ENCODE measurements at regions not wholly inside any gene's neighbourhood (a gene's known extent, or its start where the extent isn't known, plus 50 kb on each side); places are given as distances from the start of the nearest gene placed in this dataset.
"Not testable (repeated sequence)": the region's sequence is repeated elsewhere in the genome, so short reads cannot be mapped to it uniquely, and the experiment has no call there.

DNA sequence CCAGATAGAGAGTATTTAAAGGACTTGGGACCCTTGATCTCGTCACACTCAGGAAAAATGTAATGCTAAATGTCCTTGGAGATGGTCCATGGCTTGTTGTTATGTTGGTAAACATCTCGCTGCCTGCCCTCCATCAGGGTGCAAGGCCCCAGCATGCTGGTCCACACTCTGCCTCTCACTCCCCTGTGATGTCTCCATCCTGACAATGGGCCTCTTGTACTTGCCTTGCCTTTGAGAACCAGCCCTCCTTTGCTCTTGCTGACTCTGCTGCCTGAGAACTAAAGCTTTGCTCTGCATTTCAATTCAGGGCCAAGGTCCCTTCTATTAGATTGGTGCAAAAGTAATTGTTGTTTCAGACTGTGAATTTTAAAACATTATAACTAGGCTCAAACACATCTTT, 131.0 kb upstream of the LMNTD1 start:
- no peak for DNase-seq
- ATAC-seq, result no peak

DNA sequence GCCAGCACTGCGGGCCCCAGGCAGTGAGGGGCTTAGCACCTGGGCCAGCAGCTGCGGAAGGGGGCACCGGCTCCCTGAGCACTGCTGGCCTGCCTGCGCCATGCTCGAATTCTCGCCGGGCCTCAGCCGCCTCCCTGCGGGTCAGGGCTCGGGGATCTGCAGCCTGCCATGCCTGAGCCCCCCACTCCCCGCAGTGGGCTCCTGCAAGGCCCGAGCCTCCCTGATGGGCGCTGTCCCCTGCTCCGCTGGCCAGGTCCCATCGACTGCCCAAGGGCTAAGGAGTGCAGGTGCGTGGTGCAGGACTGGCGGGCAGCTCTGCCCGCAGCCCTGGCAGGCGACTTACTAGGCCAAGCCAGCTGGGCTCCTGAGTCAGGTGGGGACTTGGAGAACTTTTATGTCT, 133.3 kb upstream of the LMNTD1 start:
- DNase-seq (no peak), ATAC-seq (no peak)

DNA sequence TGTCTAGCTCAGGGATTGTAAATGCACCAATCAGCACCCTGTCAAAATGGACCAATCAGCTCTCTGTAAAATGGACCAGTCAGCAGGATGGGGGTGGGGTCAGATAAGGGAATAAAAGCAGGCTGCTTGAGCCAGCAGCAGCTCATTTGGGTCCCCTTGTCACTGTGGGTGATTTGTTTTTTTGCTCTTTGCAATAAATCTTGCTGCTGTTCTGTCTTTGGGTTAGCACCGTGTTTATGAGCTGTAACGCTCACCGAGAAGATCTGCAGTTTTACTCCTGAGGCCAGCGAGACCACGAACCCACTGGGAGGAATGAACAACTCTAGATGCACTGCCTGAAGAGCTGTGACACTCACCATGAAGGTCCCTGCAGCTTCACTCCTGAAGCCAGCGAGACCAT, 134.1 kb upstream of the LMNTD1 start:
- DNase-seq (no peak), ATAC-seq (no peak)

DNA sequence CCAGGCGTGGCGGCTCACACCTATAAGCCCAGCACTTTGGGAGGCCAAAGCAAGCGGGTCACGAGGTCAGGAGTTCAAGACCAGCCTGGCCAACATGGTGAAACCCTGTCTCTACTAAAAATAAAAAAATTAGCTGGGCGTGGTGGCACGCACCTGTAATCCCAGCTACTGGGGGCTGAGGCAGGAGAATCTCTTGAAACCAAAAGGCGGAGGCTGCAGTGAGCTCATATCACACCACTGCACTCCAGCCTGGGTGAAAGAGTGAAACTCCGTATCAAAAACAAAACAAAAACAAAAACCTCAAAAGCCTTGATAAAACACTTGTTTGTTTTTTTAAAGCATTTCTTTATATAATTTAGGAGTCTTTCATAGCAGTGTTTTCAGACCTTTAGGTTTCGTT, 135.8 kb upstream of the LMNTD1 start:
- not testable (repeated sequence) for DNase-seq, ATAC-seq

DNA sequence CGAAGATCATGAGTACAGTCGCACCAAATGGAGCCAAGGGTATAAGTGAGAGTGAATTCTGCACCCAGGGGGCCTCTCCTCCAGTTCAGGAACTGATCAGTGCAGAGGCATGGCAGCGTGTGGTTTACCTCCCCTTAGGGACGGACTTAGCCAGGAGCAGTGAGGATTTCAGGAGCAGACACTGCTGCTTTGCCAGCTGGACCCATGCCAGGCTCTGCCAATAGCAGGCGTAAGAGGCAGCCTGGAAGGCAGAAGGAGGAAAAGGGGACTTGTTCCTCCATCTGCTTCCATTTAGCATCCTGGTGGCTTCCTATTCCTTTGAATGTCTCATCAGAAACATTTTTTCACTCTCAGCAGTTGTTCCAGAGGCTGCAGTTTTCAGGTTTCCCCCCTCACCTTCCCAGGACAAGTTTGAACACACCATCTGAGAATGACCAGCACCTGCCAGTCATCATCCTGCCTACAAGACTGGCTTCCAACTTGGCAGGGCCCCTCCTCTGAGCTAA, 137.0 kb upstream of the LMNTD1 start:
- ATAC-seq (no peak), DNase-seq (no peak)

DNA sequence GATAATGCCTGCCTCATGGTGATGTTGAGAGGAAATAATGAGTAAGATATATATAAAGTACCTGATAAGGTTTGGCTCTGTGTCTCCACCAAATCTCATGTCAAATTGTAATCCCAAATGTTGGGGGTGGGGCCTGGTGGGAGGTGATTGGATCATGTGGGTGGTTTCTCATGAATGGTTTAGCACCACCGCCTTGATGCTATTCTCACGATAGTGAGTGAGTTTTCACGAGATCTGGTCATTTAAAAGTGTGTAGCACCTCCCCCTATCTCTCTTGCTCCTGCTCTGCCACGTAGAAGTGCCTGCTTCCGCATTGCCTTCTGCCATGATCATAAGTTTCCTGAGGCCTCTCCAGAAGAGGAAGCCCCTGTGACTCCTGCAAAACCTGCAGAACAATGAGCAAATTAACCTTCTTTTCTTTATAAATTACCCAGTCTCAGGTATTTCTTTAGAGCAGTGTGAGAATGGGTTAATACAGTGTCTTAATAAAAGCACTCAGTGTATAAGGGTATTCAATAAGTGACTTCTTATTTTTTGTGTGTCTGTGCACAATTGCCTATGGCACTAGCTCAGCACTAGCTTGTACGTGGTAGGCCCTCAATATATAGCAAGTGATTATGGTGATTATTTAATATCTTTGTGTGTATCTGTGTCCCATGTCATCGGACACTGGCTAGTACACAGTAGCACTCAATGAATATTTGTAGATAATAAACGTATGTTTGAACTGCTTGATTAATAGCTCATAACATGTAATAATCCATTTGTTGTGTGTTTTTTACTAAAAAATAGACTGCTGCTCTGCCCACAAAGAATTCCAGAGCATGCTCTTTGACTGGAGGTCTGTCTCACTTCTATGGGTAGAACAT, 138.1 kb upstream of the LMNTD1 start:
- no peak for DNase-seq
- ATAC-seq, result no peak

DNA sequence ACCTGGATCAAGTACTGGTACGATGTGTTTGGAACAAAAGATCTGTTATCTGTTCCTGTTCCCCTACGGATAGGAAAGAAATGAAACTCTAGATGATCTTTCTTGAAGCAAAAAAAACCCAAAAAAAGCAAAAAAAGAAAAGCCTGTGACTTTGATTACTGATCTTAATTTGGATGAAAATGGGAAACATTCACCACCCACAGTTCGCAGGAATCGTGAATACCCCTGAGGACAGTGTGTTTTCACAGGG, 138.7 kb upstream of the LMNTD1 start:
- no peak for DNase-seq
- no peak for ATAC-seq

DNA sequence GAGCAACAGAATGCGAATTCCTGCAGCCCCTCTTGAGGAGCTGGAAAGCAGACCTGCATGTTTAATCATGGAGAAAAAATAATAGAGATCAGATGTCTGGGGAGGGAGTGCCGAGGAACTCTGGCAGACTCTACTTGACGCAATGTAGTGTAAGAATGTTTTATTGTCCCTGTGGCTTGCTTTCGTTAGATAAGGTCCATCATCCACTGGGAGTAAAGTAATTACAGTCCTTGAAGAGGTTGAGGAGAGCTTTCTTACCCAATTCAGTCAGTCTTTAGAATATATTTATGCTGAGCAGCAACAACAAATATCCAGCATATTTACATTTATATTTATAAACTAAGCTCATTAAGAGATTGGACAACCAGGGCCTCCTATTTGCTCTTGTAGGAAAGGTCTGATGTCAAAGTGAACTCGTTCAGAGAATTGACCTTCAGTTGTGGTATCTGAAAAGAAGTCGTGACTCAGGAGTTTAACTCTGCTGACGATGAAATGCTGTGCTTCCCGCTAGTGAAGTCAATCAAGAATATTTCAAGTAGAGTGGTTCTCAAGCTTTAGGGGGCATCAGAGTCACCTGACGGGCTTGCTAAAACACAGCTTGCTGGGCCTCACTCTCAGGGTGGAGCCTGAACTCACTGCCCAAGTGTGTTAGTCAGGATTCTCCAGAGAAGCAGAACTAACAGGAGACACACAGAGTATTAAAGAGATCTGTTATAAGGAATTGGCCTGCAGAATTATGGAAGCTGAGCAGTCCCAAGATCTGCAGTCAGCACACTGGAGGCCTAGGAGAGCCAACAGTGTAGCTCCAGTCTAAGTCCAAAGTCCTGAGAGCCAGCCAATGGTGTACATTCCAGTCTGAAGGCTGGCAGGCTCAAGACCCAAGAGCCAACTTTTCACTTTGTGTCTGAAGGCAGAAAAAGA, 139.3 kb upstream of the LMNTD1 start:
- ATAC-seq, result no peak
- no peak for DNase-seq

DNA sequence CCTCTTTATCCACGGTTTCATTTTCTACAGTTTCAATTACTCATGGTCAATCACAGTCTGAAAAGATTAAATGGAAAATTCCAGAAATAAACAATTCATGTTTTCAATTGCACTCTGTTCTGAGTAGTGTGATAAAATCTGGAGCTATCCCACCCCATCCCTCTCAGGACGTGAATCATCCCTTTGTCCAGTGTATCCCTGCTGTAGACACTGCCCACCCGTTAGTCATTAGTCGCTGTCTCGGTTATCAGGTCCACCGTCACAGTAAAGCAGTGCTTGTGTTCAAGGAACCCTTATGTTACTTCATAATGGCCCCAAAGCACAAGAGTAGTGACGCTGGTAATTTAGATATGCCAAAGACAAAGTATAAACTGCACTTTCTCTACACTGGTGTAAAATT, 141.0 kb upstream of the LMNTD1 start:
- DNase-seq, result no peak
- no peak for ATAC-seq

DNA sequence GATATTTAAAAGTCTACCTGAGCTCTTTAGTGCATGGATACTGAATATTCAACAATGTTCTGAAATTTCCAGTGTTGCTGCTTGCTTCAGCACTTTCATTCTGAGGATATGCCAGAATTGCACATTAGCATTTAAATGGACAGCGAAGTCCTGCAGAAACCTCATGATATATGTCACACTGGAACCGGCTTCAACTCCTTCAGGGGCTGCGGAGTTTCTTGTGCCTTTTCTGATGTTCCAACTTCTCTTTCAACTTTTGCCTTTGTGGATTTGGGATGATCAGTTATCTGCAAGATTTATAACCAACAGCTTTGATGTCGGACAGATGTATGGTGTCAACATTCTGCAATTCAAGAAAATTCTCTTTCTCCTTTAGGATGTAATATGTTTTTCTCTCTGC, 142.5 kb upstream of the LMNTD1 start:
- no peak for ATAC-seq
- no peak for DNase-seq

DNA sequence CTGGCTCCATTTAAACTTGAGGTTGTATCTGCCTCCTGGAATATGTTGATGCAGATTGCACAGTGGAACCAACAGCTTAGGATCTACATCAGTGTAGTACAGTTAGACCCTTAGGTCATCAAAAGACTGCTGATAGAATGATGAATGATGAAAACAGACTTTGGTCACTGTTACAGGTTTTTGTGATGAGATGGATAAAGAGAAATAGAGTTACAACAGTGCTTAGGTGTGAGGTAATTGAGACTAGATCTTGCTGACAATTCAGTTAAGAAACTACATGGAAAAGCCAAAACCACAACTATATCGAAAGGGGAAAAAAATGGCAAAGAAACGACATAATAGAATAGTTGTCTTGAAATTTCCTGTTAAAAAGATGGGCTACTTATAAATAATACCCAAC, 145.7 kb upstream of the LMNTD1 start:
- ATAC-seq (no peak), DNase-seq (no peak)

DNA sequence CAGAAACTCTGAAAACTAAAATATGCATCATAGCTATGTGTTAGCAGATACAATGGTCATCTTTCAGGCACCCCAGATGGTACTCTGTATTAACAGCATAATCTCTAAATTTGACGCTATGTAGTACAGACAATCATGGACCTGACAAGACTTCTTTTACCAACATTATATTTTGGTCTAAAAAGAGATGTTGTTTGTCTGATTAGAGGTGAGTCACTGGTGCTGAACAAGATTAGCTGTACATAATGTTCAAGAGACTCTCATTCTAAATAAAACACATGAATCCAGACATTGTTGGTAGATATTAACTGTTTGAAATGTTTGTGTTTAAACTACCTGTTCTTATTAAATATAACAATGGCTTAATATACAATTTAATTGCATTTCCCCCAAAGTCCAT, 146.4 kb upstream of the LMNTD1 start:
- ATAC-seq (no peak), DNase-seq (no peak)

DNA sequence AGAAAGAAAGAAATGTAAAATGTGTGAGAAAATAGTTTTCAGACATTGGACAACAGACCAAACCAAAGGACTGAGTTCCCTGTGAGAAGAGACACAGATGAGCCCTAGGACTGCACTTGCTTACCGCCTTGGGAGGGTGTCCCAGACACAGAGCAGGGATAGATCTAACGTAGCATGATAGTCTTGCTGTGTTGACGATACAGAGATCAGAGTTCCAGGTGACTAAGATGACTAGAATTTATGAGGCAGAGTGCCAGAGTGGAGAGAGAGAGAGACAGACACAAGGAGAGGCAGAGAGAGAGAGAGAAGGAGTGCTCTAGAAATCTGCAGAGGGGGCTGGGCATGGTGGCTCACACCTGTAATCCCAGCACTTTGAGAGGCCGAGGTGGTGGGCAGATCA, 148.2 kb upstream of the LMNTD1 start:
- no peak for ATAC-seq
- DNase-seq, result no peak

DNA sequence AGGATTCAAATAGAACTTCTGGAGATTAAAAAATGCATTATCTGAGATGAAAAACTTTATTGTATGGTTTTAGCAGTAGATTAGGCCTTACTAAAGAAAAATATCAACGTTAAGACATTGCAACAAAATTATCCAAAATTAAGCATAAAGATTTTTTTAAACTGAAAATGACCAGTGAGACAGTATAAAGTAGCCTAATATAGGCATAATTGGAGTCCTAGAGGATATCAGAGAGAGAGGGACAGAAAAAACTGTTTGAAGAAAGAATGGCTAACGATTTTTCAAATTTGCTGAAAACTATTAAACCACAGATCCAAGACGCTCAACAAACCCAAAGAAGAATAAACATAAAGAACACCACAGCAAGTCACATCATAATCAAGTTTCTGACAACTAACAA, 149.5 kb upstream of the LMNTD1 start:
- DNase-seq (no peak), ATAC-seq (no peak)

DNA sequence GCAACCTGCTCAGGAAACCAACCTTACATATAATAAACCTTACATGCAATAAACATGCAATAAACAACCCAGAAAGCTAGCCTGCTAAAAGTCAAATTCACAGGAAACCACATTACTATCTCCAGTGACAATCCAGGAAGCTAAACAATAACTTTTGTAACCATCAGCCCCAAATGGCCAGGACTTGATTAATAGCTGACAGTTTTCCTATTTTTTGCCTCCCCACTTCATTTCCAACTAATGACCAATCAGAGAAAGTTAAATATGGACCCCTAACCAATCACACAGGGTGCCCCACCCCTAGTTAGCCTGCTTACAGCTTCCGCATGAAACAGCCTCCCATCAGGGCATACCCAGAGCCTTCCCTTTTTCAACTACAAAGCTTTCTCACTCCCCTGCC, 152.2 kb upstream of the LMNTD1 start:
- DNase-seq, result no peak
- no peak for ATAC-seq

DNA sequence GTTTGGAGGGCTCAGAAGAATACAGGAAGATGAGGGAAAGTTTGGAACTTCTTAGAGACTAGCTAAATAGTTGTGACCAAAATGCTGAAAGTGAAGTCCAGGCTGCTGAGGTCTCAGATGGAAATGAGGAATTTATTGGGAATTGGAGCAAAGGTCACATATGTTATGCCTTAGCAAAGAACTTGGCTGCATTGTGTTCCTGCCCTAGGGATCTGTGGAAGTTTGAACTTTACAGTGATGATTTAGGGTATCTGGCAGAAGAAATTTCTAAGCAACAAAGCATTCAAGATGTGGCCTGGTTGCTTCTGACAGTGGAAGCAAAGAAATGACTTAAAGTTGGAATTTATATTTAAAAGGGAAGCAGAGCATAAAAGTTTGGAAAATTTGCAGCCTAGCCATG, 153.6 kb upstream of the LMNTD1 start:
- not testable (repeated sequence) for ATAC-seq, DNase-seq

DNA sequence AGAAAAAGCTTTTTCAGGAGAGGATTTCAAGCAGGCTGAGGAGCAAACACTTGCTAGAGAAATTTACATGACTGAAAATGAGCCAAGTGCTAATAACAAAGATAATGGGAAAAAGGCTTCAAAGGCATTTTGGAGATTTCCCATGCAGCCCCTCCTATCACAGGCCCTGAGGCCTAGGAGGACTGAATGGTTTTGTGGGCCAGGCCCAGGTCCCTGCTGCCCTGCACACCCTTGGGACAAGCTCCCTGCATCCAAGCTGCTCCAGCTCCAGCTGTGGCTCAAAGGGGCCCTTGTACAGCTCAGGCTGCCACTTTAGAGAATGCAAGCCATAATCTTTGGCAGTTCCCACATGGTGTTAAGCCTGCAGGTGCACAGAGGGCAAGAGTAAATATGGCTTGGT, 154.0 kb upstream of the LMNTD1 start:
- no peak for DNase-seq

DNA sequence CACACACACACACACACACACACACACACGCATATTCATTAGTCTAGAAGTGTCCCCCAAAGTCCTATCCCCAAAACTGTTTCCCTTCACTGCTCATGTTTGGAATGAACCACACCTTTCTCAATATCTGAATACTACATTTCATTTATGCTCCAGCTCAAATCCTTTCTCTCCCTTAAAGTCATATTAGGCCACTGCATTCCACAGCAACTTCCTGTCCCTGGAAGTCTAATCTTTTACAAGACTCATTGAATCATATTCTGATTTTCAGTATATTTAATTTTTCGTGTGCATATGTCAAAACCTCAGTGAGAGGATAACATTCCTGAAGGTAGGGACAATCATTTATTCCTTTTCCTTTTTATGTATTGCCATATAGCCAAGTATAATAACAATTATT, 155.6 kb upstream of the LMNTD1 start:
- ATAC-seq (no peak), DNase-seq (no peak)

More for the DNA sequence above, 154.0 kb upstream of the LMNTD1 start:
- ATAC-seq, result no peak

DNA sequence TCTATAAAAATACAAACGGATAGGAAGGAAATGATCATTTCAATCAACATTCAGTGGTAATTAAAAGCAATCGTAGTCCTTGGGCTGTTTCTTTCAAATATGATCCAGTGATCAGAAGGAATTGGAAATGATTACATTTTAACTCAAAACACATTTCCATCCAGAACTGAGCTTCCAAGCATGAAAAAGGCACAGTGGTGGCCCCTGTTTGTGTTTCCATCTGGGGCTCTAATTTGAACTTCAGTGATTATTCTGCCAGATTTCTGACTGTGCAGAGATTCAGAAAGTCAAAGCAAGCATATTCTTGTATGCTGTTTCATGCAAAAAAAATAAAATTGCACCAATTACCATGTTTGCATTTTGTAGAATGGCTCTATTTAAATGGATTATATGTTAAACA, 157.0 kb upstream of the LMNTD1 start:
- ATAC-seq, result no peak
- DNase-seq, result no peak

DNA sequence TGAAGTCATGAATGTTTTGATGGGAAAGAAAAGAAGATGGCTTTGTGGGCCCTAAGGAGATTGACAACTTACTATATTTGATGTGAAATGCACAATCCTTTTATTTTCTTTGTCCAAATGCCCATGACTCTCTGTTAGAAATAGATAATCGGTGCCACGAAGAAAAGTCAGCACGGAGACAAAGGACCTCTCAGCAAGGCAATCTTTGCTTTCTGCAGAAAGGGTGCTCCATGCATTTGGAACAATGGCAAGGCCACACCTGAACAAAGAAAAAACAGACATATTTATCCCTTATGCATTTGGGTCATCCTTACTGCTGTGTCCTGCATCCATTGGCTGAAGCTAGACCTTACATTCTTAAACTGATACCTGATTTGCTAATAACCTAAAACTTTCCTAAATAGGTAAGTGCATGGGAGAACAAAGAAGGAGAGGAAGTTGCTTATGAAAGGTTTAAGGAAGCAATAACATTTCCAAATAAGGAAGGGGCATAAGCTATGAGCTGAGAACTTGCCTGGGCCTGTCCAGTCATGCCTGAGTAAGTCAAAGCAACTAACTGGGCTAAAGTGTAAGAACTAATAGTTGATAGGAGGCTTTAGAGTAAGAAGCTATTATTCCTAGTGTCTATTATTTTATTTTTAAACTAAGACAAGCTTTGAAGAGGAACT, 158.0 kb upstream of the LMNTD1 start:
- not testable (repeated sequence) for ATAC-seq, DNase-seq

DNA sequence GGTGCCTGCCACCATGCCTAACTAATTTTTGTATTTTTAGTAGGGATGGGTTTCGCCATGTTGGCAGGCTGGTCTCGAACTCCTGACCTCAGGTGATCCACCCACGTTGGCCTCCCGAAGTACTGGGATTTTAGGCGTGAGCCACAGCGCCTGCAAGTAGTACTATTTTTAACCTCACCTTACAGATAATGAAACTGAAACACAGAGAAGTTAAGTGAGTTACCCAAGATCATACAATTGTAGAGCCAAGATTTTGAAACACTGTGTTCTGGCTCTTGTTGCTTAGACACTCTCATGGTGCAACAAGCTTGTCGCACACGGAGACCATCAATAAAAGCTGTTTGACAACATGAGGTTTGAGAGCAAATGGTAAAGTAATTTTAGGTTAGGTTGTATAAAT, 159.1 kb upstream of the LMNTD1 start:
- ATAC-seq, result no peak
- no peak for DNase-seq

DNA sequence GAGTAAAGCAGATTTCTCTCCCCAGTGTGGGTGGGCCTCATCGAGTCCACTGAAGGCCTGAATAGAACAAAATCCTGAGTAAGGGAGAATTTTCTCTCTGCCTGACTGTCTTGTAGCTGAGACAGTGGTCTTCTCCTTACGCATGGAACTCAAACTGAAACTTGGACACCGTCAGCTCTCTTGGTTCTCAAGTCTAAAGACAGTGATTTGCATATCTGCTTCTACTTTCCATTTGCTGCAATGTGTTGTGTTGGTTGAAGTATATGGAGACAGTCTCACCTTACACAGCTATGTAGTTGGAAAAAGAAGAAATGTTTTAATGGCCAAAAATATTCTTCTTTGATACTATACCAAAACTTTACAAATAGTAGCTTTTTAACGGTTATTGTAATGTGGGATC, 160.2 kb upstream of the LMNTD1 start:
- no peak for ATAC-seq
- no peak for DNase-seq

Measured in stimulated activated naive CD8-positive, alpha-beta T cell treated with anti-CD3 and anti-CD28 coated beads, Interleukin-15, Interleukin-2, amounts not matched to agents 100 U/mL and 50 U/mL, for 24 hours (primary cell).